Adrenal gland (tissue), 9 donors: ENCODE measurements at regions not wholly inside any gene's neighbourhood (a gene's known extent, or its start where the extent isn't known, plus 50 kb on each side); places are given as distances from the start of the nearest gene placed in this dataset.

Source experiments
- DNase-seq, 7 donors: peaks; one replicate each; pipeline ENCODE4 v3.0.0-alpha.2; 2019 to 2020
- H3K27ac ChIP-seq, 5 donors: fragments of 200-600 bp; sonication (generic) in 4 of 5; 1 replicate in 3 of 5; 2 replicates in 2 of 5; pipeline versions ENCODE4 v1.5.1 to v1.8.0; 2016 to 2020; ENCODE audit warnings: mild to moderate bottlenecking in 1 of 5
- H3K27me3 ChIP-seq: fragments of 200-600 bp; 2 replicates; pipeline ENCODE4 v1.8.0; 2021
- H3K36me3 ChIP-seq, 2 donors: fragments of 200-600 bp; replicated peaks in 1 of 2; 1 replicate in 1 of 2; 2 replicates in 1 of 2; pipeline versions ENCODE4 v1.5.1 to v1.8.0; 2018 to 2022
- H3K4me1 ChIP-seq, 2 donors: fragments of 200-600 bp; replicated peaks in 1 of 2; 1 replicate in 1 of 2; 2 replicates in 1 of 2; pipeline versions ENCODE4 v1.5.1 to v1.8.0; 2018 to 2021
- H3K4me3 ChIP-seq, 4 donors: fragments of 200-600 bp; sonication (generic) in 3 of 4; one replicate each; pipeline ENCODE4 v1.5.1; 2016 to 2018
- H3K9me3 ChIP-seq, 3 donors: fragments of 200-600 bp; sonication (generic) in 1 of 3; replicated peaks in 1 of 3; 1 replicate in 2 of 3; 2 replicates in 1 of 3; pipeline versions ENCODE4 v1.5.1 to v1.8.0; 2016 to 2021
- POLR2A ChIP-seq, 2 donors: fragments of 450-650 bp; IDR thresholded peaks; one replicate each; pipeline ENCODE4 v1.6.1; 2017; ENCODE audit warnings: antibody characterized with exemption in 2 of 2, mild to moderate bottlenecking in 2 of 2, moderate library complexity in 1 of 2
- WGBS, 4 donors: extraction: QIAGEN DNeasy Blood & Tissue Kit in 2 of 4; methylation state at CpG; one replicate each; pipeline versions ENCODE4 v1.1.5 to v1.1.7; 2013 to 2017; 5-methylcytosine and 5-hydroxymethylcytosine counted together
- intact Hi-C, 2 donors: fragments of 100-400 bp; cut with DNase I; formaldehyde crosslinking; loops; one replicate each; pipeline versions ENCODE4 v1.14.1 to v1.15.0; 2022 to 2023
- TF ChIP-seq, protein P1 (sequence below), 6 experiments: fragments of 450-650 bp in 4 of 6; fragments of 200-600 bp in 2 of 6; sonication (generic) in 1 of 6; IDR thresholded peaks; 1 replicate in 5 of 6; 2 replicates in 1 of 6; pipeline versions ENCODE4 v1.5.1 to v1.8.0; 2016 to 2021; ENCODE audit warnings: antibody characterized with exemption in 6 of 6, mild to moderate bottlenecking in 2 of 6, moderate library complexity in 1 of 6
- donor health status: healthy with polysubstance abuse.
- donor health status: Bipolar disorder and iron deficiency.
- donor health status: DM: yes; HTN: yes; CAD: no.
- donor health status: DM: no; HTN: no; CAD: no.
- donor health status: DM: no; HTN: no; CAD: no.

GRCh38 chr21:38913120-38913892, 107.6 kb downstream of the ETS2 start:
- Histone ChIP-seq H3K9me3 (no peaks in the 10 kb centered on the region), H3K4me1 (peaks cover 7 to 11% of the 10 kb centered on the region in 2 donors), H3K4me3 (peak overlapping the region in 1 of 4 donors; percentile 49), H3K36me3 (no peaks in the 10 kb centered on the region), H3K27ac (peak overlapping the region in 2 of 5 donors; percentile 61 to 91), H3K27me3 (no peaks in the 10 kb centered on the region)
- DNase-seq: peak; percentile 38 to 81 (median 68)
- WGBS, 4 donors: 8 to 20% (median 16%) methylated on average over 21 to 32 of the region's 32 CpGs
- TF ChIP-seq POLR2A (IDR thresholded peaks at IDR 0.05): no peak
- TF ChIP-seq, protein P1, sequence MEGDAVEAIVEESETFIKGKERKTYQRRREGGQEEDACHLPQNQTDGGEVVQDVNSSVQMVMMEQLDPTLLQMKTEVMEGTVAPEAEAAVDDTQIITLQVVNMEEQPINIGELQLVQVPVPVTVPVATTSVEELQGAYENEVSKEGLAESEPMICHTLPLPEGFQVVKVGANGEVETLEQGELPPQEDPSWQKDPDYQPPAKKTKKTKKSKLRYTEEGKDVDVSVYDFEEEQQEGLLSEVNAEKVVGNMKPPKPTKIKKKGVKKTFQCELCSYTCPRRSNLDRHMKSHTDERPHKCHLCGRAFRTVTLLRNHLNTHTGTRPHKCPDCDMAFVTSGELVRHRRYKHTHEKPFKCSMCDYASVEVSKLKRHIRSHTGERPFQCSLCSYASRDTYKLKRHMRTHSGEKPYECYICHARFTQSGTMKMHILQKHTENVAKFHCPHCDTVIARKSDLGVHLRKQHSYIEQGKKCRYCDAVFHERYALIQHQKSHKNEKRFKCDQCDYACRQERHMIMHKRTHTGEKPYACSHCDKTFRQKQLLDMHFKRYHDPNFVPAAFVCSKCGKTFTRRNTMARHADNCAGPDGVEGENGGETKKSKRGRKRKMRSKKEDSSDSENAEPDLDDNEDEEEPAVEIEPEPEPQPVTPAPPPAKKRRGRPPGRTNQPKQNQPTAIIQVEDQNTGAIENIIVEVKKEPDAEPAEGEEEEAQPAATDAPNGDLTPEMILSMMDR (IDR thresholded peaks at IDR 0.05): no peak
- intact Hi-C loops: no loop called here

GRCh38 chr21:38912789-38913119, 107.0 kb downstream of the ETS2 start:
- H3K36me3 ChIP-seq: no peaks in the 10 kb centered on the region
- H3K27me3 ChIP-seq: no peaks in the 10 kb centered on the region
- H3K9me3 ChIP-seq: no peaks in the 10 kb centered on the region
- TF ChIP-seq POLR2A (IDR thresholded peaks at IDR 0.05): no peak
- TF ChIP-seq, protein P1 (IDR thresholded peaks at IDR 0.05): no peak
- 58 to 86% (median 64%) methylated on average over 2 to 6 of the region's 6 CpGs for WGBS, 4 donors
- DNase-seq: no peak
- intact Hi-C loops: no loop called here
- H3K4me1 ChIP-seq: peaks cover 7 to 13% of the 10 kb centered on the region in 2 donors
- H3K27ac ChIP-seq: peak overlapping the region in 2 of 5 donors; percentile 61 to 91
- H3K4me3 ChIP-seq: peak overlapping the region in 1 of 4 donors; percentile 49

- peak in 1 of 7 donors; percentile 42 for DNase-seq
- peak overlapping the region in 1 of 5 donors; percentile 91 for H3K27ac ChIP-seq
- intact Hi-C loops: no loop called here
- H3K9me3 ChIP-seq: no peaks in the 10 kb centered on the region
- H3K27me3 ChIP-seq: no peaks in the 10 kb centered on the region
- H3K4me1 ChIP-seq: peaks cover 7 to 19% of the 10 kb centered on the region in 2 donors
- WGBS, 4 donors: 93 to 97% (median 95%) methylated on average over 7 of the region's 7 CpGs
- no peak overlapping the region for H3K4me3 ChIP-seq
- TF ChIP-seq POLR2A (IDR thresholded peaks at IDR 0.05): no peak
- no peaks in the 10 kb centered on the region for H3K36me3 ChIP-seq
Observed at GRCh38 chr21:38912102-38912629, 106.4 kb downstream of the ETS2 start.

DNA sequence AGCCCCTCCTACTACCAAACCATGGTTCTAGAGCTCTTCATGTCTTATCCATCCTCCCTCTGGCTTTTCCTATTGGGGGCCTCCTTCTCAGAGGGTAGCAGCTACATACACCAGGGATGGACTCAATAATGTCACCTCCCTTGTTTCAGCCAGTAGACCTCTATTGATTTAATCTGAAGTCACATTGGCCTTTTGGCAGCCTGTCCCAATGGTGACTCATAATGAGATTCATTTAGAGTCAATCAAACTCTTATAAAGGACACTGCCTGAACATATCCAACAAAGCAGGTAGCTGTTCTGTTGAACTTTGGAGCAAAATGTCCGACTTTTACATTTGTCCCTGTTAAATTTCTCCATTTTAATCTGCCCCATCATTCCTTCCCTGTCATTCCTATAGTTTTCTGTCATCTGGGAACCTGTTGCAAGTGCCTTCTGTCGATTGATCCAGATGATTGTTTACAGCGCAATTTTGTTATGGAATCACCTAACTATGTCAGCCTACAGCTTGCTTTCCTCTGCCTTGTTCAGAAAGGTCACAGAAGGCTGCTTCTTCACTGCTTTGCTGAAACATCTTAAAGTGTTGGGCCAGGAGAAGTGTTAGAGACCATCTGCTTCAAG, 105.9 kb downstream of the ETS2 start:
- H3K27me3 ChIP-seq: no peaks in the 10 kb centered on the region
- TF ChIP-seq, protein P1 (IDR thresholded peaks at IDR 0.05): no peak
- TF ChIP-seq POLR2A (IDR thresholded peaks at IDR 0.05): no peak
- no peaks in the 10 kb centered on the region for H3K36me3 ChIP-seq
- no peak for DNase-seq
- H3K4me1 ChIP-seq: peaks cover 7 to 19% of the 10 kb centered on the region in 2 donors
- 73 to 94% (median 87%) methylated on average over 3 of the region's 3 CpGs for WGBS, 4 donors
- intact Hi-C loops: no loop called here
- H3K27ac ChIP-seq: no peak overlapping the region
- H3K9me3 ChIP-seq: no peaks in the 10 kb centered on the region
- H3K4me3 ChIP-seq: no peak overlapping the region
